ENCODE measurements at regions not wholly inside any gene's neighbourhood (a gene's known extent, or its start where the extent isn't known, plus 50 kb on each side); places are given as distances from the start of the nearest gene placed in this dataset.

GRCh38 chr13:105127732-105128131, 1407.7 kb downstream of the EFNB2 start:
- Histone ChIP-seq H3K4me1 (ENCODE audit: insufficient read depth, low read length) (no peaks in the 10 kb centered on the region), H3K9me3 (ENCODE audit: control insufficient read depth, insufficient read depth, low read length) (no peaks in the 10 kb centered on the region), H3K9ac (ENCODE audit: low read depth, low read length) (no peak overlapping the region)

GRCh38 chr13:105121221-105121620, 1414.2 kb downstream of the EFNB2 start:
- H3K4me1 ChIP-seq (ENCODE audit: insufficient read depth, low read length), result no peaks in the 10 kb centered on the region

More at GRCh38 chr13:105127732-105128131, 1407.7 kb downstream of the EFNB2 start:
- no peaks in the 10 kb centered on the region for H3K36me3 ChIP-seq (ENCODE audit: insufficient read depth, low read length)

GRCh38 chr13:105118426-105118985, 1417.0 kb downstream of the EFNB2 start:
- Histone ChIP-seq H3K9me3 (ENCODE audit: control insufficient read depth, insufficient read depth, low read length) (no peaks in the 10 kb centered on the region), H3K36me3 (ENCODE audit: insufficient read depth, low read length) (no peaks in the 10 kb centered on the region), H3K4me1 (ENCODE audit: insufficient read depth, low read length) (no peaks in the 10 kb centered on the region), H3K9ac (ENCODE audit: low read depth, low read length) (no peak overlapping the region)

More at GRCh38 chr13:105121221-105121620, 1414.2 kb downstream of the EFNB2 start:
- Histone ChIP-seq H3K9ac (ENCODE audit: low read depth, low read length) (no peak overlapping the region), H3K36me3 (ENCODE audit: insufficient read depth, low read length) (no peaks in the 10 kb centered on the region), H3K9me3 (ENCODE audit: control insufficient read depth, insufficient read depth, low read length) (no peaks in the 10 kb centered on the region)

GRCh38 chr13:105116966-105117365, 1418.5 kb downstream of the EFNB2 start:
- H3K36me3 ChIP-seq (ENCODE audit: insufficient read depth, low read length), result no peaks in the 10 kb centered on the region
- no peak overlapping the region for H3K9ac ChIP-seq (ENCODE audit: low read depth, low read length)
- H3K9me3 ChIP-seq (ENCODE audit: control insufficient read depth, insufficient read depth, low read length), result no peaks in the 10 kb centered on the region
- H3K4me1 ChIP-seq (ENCODE audit: insufficient read depth, low read length), result no peaks in the 10 kb centered on the region

- Histone ChIP-seq H3K36me3 (ENCODE audit: insufficient read depth, low read length) (no peaks in the 10 kb centered on the region), H3K9ac (ENCODE audit: low read depth, low read length) (no peak overlapping the region), H3K9me3 (ENCODE audit: control insufficient read depth, insufficient read depth, low read length) (no peaks in the 10 kb centered on the region), H3K4me1 (ENCODE audit: insufficient read depth, low read length) (no peaks in the 10 kb centered on the region)
Measured at GRCh38 chr13:105112561-105112960, 1422.9 kb downstream of the EFNB2 start.

- no peaks in the 10 kb centered on the region for H3K9me3 ChIP-seq (ENCODE audit: control insufficient read depth, insufficient read depth, low read length)
Measured at GRCh38 chr13:105107781-105108180, 1427.7 kb downstream of the EFNB2 start.

GRCh38 chr13:105105471-105105870, 1430.0 kb downstream of the EFNB2 start:
- no peak overlapping the region for H3K9ac ChIP-seq (ENCODE audit: low read depth, low read length)
- no peaks in the 10 kb centered on the region; the same call in 1 of the 2 replicates for H3K4me1 ChIP-seq (ENCODE audit: insufficient read depth, low read length)
- H3K36me3 ChIP-seq (ENCODE audit: insufficient read depth, low read length), result no peaks in the 10 kb centered on the region
- H3K9me3 ChIP-seq (ENCODE audit: control insufficient read depth, insufficient read depth, low read length), result no peaks in the 10 kb centered on the region

More at GRCh38 chr13:105107781-105108180, 1427.7 kb downstream of the EFNB2 start:
- Histone ChIP-seq H3K9ac (ENCODE audit: low read depth, low read length) (no peak overlapping the region), H3K4me1 (ENCODE audit: insufficient read depth, low read length) (no peaks in the 10 kb centered on the region; the same call in 1 of the 2 replicates), H3K36me3 (ENCODE audit: insufficient read depth, low read length) (no peaks in the 10 kb centered on the region)

- no peaks in the 10 kb centered on the region for H3K36me3 ChIP-seq (ENCODE audit: insufficient read depth, low read length)
- no peaks in the 10 kb centered on the region; the same call in 1 of the 2 replicates for H3K9me3 ChIP-seq (ENCODE audit: control insufficient read depth, insufficient read depth, low read length)
- no peaks in the 10 kb centered on the region for H3K4me1 ChIP-seq (ENCODE audit: insufficient read depth, low read length)
- H3K9ac ChIP-seq (ENCODE audit: low read depth, low read length), result no peak overlapping the region
Measured at GRCh38 chr13:105097521-105097920, 1437.9 kb downstream of the EFNB2 start.

GRCh38 chr13:105089858-105090643, 1445.4 kb downstream of the EFNB2 start:
- Histone ChIP-seq H3K36me3 (ENCODE audit: insufficient read depth, low read length) (no peaks in the 10 kb centered on the region), H3K9me3 (ENCODE audit: control insufficient read depth, insufficient read depth, low read length) (no peaks in the 10 kb centered on the region; the same call in 1 of the 2 replicates), H3K4me1 (ENCODE audit: insufficient read depth, low read length) (peaks cover 10% of the 10 kb centered on the region; the same call in 1 of the 2 replicates), H3K9ac (ENCODE audit: low read depth, low read length) (no peak overlapping the region)

- Histone ChIP-seq H3K9me3 (ENCODE audit: control insufficient read depth, insufficient read depth, low read length) (no peaks in the 10 kb centered on the region; the same call in 1 of the 2 replicates), H3K9ac (ENCODE audit: low read depth, low read length) (no peak overlapping the region), H3K36me3 (ENCODE audit: insufficient read depth, low read length) (no peaks in the 10 kb centered on the region), H3K4me1 (ENCODE audit: insufficient read depth, low read length) (peaks cover 10% of the 10 kb centered on the region; the same call in 1 of the 2 replicates)
Measured at GRCh38 chr13:105087945-105088344, 1447.5 kb downstream of the EFNB2 start.

GRCh38 chr13:105084931-105085330, 1450.5 kb downstream of the EFNB2 start:
- H3K36me3 ChIP-seq (ENCODE audit: insufficient read depth, low read length), result no peaks in the 10 kb centered on the region
- no peak overlapping the region for H3K9ac ChIP-seq (ENCODE audit: low read depth, low read length)
- peaks cover 5% of the 10 kb centered on the region; the same call in 1 of the 2 replicates for H3K4me1 ChIP-seq (ENCODE audit: insufficient read depth, low read length)
- no peaks in the 10 kb centered on the region for H3K9me3 ChIP-seq (ENCODE audit: control insufficient read depth, insufficient read depth, low read length)

- Histone ChIP-seq H3K9ac (ENCODE audit: low read depth, low read length) (no peak overlapping the region), H3K36me3 (ENCODE audit: insufficient read depth, low read length) (no peaks in the 10 kb centered on the region), H3K9me3 (ENCODE audit: control insufficient read depth, insufficient read depth, low read length) (no peaks in the 10 kb centered on the region), H3K4me1 (ENCODE audit: insufficient read depth, low read length) (peaks cover 5% of the 10 kb centered on the region; the same call in 1 of the 2 replicates)
Measured at GRCh38 chr13:105083992-105084391, 1451.5 kb downstream of the EFNB2 start.

GRCh38 chr13:105074755-105075154, 1460.7 kb downstream of the EFNB2 start:
- no peak overlapping the region for H3K9ac ChIP-seq (ENCODE audit: low read depth, low read length)
- no peaks in the 10 kb centered on the region for H3K36me3 ChIP-seq (ENCODE audit: insufficient read depth, low read length)
- no peaks in the 10 kb centered on the region for H3K4me1 ChIP-seq (ENCODE audit: insufficient read depth, low read length)
- no peaks in the 10 kb centered on the region for H3K9me3 ChIP-seq (ENCODE audit: control insufficient read depth, insufficient read depth, low read length)

- no peaks in the 10 kb centered on the region for H3K4me1 ChIP-seq (ENCODE audit: insufficient read depth, low read length)
- no peaks in the 10 kb centered on the region for H3K36me3 ChIP-seq (ENCODE audit: insufficient read depth, low read length)
- no peaks in the 10 kb centered on the region for H3K9me3 ChIP-seq (ENCODE audit: control insufficient read depth, insufficient read depth, low read length)
- H3K9ac ChIP-seq (ENCODE audit: low read depth, low read length), result no peak overlapping the region
Measured at GRCh38 chr13:105073041-105073440, 1462.4 kb downstream of the EFNB2 start.

- Histone ChIP-seq H3K36me3 (ENCODE audit: insufficient read depth, low read length) (no peaks in the 10 kb centered on the region), H3K9ac (ENCODE audit: low read depth, low read length) (no peak overlapping the region), H3K9me3 (ENCODE audit: control insufficient read depth, insufficient read depth, low read length) (no peaks in the 10 kb centered on the region), H3K4me1 (ENCODE audit: insufficient read depth, low read length) (no peaks in the 10 kb centered on the region)
Measured at GRCh38 chr13:105070452-105070851, 1465.0 kb downstream of the EFNB2 start.
